ENCODE measurements at regions not wholly inside any gene's neighbourhood (a gene's known extent, or its start where the extent isn't known, plus 50 kb on each side); places are given as distances from the start of the nearest gene placed in this dataset.

DNA sequence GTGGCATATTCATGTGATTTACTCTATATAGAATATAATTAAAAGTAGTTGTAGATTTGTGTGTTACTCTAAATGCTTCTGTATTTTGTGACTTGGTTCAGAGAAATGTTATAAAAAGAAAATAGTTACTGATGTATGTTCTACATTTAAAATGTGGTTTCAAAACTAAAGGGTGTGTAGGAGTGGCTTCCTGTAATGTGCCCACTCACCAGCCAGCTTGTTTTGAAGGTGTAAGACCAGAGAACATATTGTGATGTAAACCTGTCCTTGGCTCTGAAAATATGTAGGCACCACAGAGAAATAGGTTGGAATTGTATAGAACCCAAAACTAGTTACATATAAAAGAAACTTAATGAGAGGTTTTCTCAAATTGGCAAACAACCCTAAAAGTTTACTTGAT, 51.2 kb upstream of the ARRDC3 start:
- TF ChIP-seq GATA3 (IDR thresholded peaks at IDR 0.05; ENCODE audit: low read depth, low read length), result no peak
- no peak for TF ChIP-seq GATA2 (IDR thresholded peaks at IDR 0.05; ENCODE audit: low read depth, low read length)
